ENCODE measurements at regions not wholly inside any gene's neighbourhood (a gene's known extent, or its start where the extent isn't known, plus 50 kb on each side); places are given as distances from the start of the nearest gene placed in this dataset.

DNA sequence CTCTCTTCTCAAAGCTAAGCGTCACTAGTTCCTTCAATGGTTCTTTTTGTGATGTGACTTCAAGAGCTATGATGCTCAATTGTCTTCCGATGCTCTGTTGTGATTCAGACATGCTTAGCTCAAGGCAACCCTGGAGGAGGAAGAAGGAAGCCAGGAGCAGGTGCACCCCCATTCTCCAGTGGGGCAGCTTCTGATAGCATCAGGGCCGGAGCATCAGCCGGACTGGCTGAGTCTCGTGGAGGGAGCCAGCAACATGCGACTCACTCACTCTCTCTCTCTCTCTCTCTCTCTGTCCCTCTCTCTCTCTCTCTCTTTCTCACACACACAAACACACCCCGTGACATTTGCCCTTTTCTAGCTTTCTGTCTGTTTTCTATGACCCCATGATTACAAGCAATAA lies 140.2 kb downstream of the HSD17B3 start:
- H3K9me3 ChIP-seq (replicated peaks) = peaks cover 11% of the 10 kb centered on the region
- H3K27ac ChIP-seq (replicated peaks) = no peak overlapping the region
- H3K36me3 ChIP-seq = no peaks in the 10 kb centered on the region
- intact Hi-C loops (cut with micrococcal nuclease) = no loop called here
- H3K4me3 ChIP-seq = no peak overlapping the region
- TF ChIP-seq, protein P1, sequence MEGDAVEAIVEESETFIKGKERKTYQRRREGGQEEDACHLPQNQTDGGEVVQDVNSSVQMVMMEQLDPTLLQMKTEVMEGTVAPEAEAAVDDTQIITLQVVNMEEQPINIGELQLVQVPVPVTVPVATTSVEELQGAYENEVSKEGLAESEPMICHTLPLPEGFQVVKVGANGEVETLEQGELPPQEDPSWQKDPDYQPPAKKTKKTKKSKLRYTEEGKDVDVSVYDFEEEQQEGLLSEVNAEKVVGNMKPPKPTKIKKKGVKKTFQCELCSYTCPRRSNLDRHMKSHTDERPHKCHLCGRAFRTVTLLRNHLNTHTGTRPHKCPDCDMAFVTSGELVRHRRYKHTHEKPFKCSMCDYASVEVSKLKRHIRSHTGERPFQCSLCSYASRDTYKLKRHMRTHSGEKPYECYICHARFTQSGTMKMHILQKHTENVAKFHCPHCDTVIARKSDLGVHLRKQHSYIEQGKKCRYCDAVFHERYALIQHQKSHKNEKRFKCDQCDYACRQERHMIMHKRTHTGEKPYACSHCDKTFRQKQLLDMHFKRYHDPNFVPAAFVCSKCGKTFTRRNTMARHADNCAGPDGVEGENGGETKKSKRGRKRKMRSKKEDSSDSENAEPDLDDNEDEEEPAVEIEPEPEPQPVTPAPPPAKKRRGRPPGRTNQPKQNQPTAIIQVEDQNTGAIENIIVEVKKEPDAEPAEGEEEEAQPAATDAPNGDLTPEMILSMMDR (IDR thresholded peaks at IDR 0.05; ENCODE audit: borderline replicate concordance) = no peak
- no peak for DNase-seq
- peaks cover 50% of the 10 kb centered on the region for H3K27me3 ChIP-seq (ENCODE audit: low read depth)
- H3K4me1 ChIP-seq = peaks cover 1% of the 10 kb centered on the region

DNA sequence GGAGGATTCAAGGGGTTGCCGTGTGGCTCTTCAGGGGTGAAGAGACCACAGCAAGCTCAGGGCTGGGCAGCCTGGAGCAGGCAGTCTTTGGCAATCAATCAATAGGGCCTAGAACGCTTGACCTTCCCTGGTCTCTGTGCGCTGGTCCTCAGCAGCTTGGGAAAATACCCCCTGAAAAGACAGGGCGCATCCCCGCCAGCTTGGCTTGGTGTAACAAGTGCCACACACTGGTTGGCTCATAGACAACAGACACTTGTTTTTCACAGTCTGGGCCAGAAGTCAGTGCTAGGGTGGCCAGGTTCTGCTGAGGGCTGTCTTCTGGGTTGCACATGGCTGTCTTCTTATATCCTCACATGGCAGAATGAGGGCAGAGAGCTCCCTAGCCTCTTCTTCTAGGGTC lies 141.1 kb downstream of the HSD17B3 start:
- peaks cover 11% of the 10 kb centered on the region for H3K9me3 ChIP-seq (replicated peaks)
- H3K27me3 ChIP-seq (ENCODE audit: low read depth) = peaks cover 58% of the 10 kb centered on the region

DNA sequence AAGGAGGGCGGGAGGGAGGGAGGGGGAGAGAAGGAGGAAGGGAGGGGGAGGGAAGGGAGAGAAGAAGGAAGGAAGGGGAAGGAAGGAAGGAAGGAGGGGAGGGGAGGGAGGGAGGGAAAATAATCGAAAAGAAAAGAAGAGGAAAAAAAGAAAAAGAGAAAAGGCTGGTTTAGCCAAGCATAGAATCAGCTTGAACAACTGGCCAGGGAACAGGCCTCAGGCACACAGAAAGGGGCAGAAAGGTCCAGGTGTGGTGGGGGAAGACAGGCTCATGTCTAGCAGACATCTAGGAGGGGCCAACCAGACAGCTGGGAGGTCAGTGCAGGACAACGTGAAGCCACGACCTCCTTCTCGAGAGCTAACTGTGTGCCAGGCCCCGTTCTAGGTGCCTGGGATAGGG lies 141.8 kb downstream of the HSD17B3 start:
- no peak overlapping the region for H3K27ac ChIP-seq (replicated peaks)
- H3K36me3 ChIP-seq = no peaks in the 10 kb centered on the region
- intact Hi-C loops (cut with micrococcal nuclease) = no loop called here
- peaks cover 11% of the 10 kb centered on the region for H3K9me3 ChIP-seq (replicated peaks)
- no peak overlapping the region for H3K4me3 ChIP-seq
- peaks cover 60% of the 10 kb centered on the region for H3K27me3 ChIP-seq (ENCODE audit: low read depth)
- TF ChIP-seq, protein P1 (IDR thresholded peaks at IDR 0.05; ENCODE audit: borderline replicate concordance) = no peak
- H3K4me1 ChIP-seq = peaks cover 4% of the 10 kb centered on the region
- DNase-seq = no peak

More for the DNA sequence above, 141.1 kb downstream of the HSD17B3 start:
- DNase-seq = no peak
- H3K4me1 ChIP-seq = peaks cover 4% of the 10 kb centered on the region
- H3K4me3 ChIP-seq = no peak overlapping the region
- TF ChIP-seq, protein P1 (IDR thresholded peaks at IDR 0.05; ENCODE audit: borderline replicate concordance) = no peak
- H3K36me3 ChIP-seq = no peaks in the 10 kb centered on the region
- H3K27ac ChIP-seq (replicated peaks) = no peak overlapping the region
- intact Hi-C loops (cut with micrococcal nuclease) = no loop called here

GRCh38 chr9:96159596-96159995 lies 142.4 kb downstream of the HSD17B3 start:
- Histone ChIP-seq H3K4me1 (peaks cover 4% of the 10 kb centered on the region), H3K4me3 (no peak overlapping the region), H3K9me3 (replicated peaks) (peaks cover 11% of the 10 kb centered on the region), H3K27me3 (ENCODE audit: low read depth) (peaks cover 60% of the 10 kb centered on the region), H3K36me3 (no peaks in the 10 kb centered on the region), H3K27ac (replicated peaks) (peak overlapping the region; percentile 45)
- intact Hi-C loops (cut with micrococcal nuclease) = loop anchor here (10.0 kb wide), 1 partner anchor 55 kb away; no protein-coding TSS in a partner anchor
- TF ChIP-seq, protein P1 (IDR thresholded peaks at IDR 0.05; ENCODE audit: borderline replicate concordance) = no peak
- DNase-seq = no peak

DNA sequence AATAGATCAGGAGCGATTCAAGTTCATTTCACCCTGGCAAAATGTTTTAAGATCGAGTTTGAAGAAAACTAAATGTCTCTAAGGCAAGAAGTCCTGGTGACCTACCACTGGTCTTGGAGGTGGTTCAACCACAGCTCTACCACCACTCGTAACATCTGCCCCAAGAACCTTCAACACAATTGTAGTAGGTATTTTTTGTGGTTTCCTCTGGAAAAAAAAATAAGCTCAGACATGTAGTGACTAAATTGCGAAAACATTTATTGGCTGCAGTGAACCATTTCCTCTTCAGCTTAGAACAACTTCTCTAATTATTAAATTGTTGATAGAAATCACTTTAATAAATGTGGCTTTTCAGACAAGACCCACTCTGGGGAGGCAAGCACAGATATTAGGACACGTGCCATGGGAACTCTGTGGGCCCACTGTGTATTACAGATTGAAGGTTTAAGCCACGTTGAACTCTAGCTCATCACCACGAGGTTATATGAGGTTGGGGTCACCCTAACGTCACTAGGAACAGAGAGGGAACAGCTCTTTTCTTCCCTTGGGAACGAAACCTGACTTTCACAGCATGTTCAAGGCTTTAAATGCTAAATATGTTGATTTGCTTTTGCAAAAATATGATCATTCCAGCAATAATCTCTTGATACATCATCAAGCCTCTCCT lies 142.9 kb downstream of the HSD17B3 start:
- peaks cover 56% of the 10 kb centered on the region for H3K27me3 ChIP-seq (ENCODE audit: low read depth)
- no peak overlapping the region for H3K4me3 ChIP-seq
- H3K27ac ChIP-seq (replicated peaks) = no peak overlapping the region

More for the DNA sequence above, 142.9 kb downstream of the HSD17B3 start:
- Histone ChIP-seq H3K4me1 (peaks cover 4% of the 10 kb centered on the region), H3K9me3 (replicated peaks) (peaks cover 11% of the 10 kb centered on the region), H3K36me3 (no peaks in the 10 kb centered on the region)
- no peak for DNase-seq
- TF ChIP-seq, protein P1 (IDR thresholded peaks at IDR 0.05; ENCODE audit: borderline replicate concordance) = no peak
- intact Hi-C loops (cut with micrococcal nuclease) = loop anchor here (10.0 kb wide), 1 partner anchor 56 kb away; no protein-coding TSS in a partner anchor

All from left ventricle myocardium inferior (tissue), 1 donor.